GM12878 (cell line): ENCODE measurements at regions not wholly inside any gene's neighbourhood (a gene's known extent, or its start where the extent isn't known, plus 50 kb on each side); places are given as distances from the start of the nearest gene placed in this dataset.

Experiments used
- ATAC-seq: fragments of 200-7000 bp; cut with Tn5 transposase; 3 replicates; pipeline ENCODE4 v1.9.1; 2020; ENCODE audit warnings: mild to moderate bottlenecking, moderate library complexity
- BruUV-seq: library from RNA; stranded (reverse); fragments of 400-500 nt; replicated peaks from 2 replicates; lab custom pipeline; 2021; lab: Mats Ljungman, UMichigan
- CTCF ChIA-PET: fragments of 300-600 bp; sonication (Branson Sonifier 250); formaldehyde crosslinking; extraction: SDS; loops from one replicate; lab custom pipeline; 2021; ENCODE audit warnings: inconsistent platforms; lab: Yijun Ruan, JAX
- POLR2A ChIA-PET: fragments of 350-600 bp; formaldehyde crosslinking; extraction: SDS; loops from one replicate; lab custom pipeline; 2021; ENCODE audit warnings: inconsistent platforms; lab: Charles Lee
- RAD21 ChIA-PET: fragments of 300-600 bp; sonication (Branson Sonifier 250); formaldehyde crosslinking; loops from one replicate; lab custom pipeline; 2023; ENCODE audit warnings: antibody characterized with exemption; ENCODE audit not compliant: unreplicated experiment; lab: Charles Lee
- SMC1A ChIA-PET: fragments of 300-600 bp; sonication (Branson Sonifier 250); formaldehyde crosslinking; loops from one replicate; lab custom pipeline; 2023; ENCODE audit not compliant: unreplicated experiment, uncharacterized antibody; lab: Charles Lee
- DNase-seq: peaks from one replicate; pipeline ENCODE4 v3.0.0-alpha.2; 2011; ENCODE audit warnings: low read depth, low spot score
- FAIRE-seq: peaks from 3 replicates; lab custom pipeline; 2011; peaks lifted over from hg19 to GRCh38; lab: Jason Lieb, UNC
- H2AFZ ChIP-seq: 2 replicates; pipeline ENCODE4 v1.6.0; 2011; ENCODE audit warnings: low read depth, low read length, control low read depth; ENCODE audit not compliant: control insufficient read depth
- H3K27ac ChIP-seq: 2 replicates; pipeline ENCODE4 v1.5.1; 2011; ENCODE audit warnings: control low read depth; ENCODE audit not compliant: control insufficient read depth, insufficient read depth
- H3K27me3 ChIP-seq, 2 experiments: replicated peaks in 1 of 2; 2 replicates each; pipeline versions ENCODE4 v1.6.0 to v1.6.1; 2011; ENCODE audit warnings: low read length in 1 of 2; ENCODE audit not compliant: control insufficient read depth in 2 of 2, insufficient read depth in 2 of 2
- H3K36me3 ChIP-seq, 2 experiments: 2 replicates each; pipeline ENCODE4 v1.5.1; 2011; ENCODE audit warnings: low read length in 1 of 2; ENCODE audit not compliant: control insufficient read depth in 2 of 2, insufficient read depth in 2 of 2
- H3K4me1 ChIP-seq: 2 replicates; pipeline ENCODE4 v1.6.1; 2011; ENCODE audit warnings: mild to moderate bottlenecking, low read length, moderate library complexity, mixed read lengths; ENCODE audit not compliant: control insufficient read depth, insufficient read depth
- H3K4me2 ChIP-seq: 2 replicates; pipeline ENCODE4 v1.6.0; 2011; ENCODE audit warnings: control low read depth; ENCODE audit not compliant: control insufficient read depth, insufficient read depth
- H3K4me3 ChIP-seq: fragments of 200-600 bp; sonication (generic); 2 replicates; pipeline ENCODE4 v1.5.1; 2016
- H3K79me2 ChIP-seq: 2 replicates; pipeline ENCODE4 v1.6.0; 2011; ENCODE audit warnings: low read length; ENCODE audit not compliant: control insufficient read depth, insufficient read depth
- H3K9ac ChIP-seq: 2 replicates; pipeline ENCODE4 v1.8.0; 2011; ENCODE audit warnings: low read length, control low read depth, mixed read lengths; ENCODE audit not compliant: control insufficient read depth, insufficient read depth
- H3K9me3 ChIP-seq: replicated peaks from 3 replicates; pipeline ENCODE4 v1.5.1; 2011; ENCODE audit warnings: mild to moderate bottlenecking, low read length; ENCODE audit not compliant: control insufficient read depth, insufficient read depth
- H4K20me1 ChIP-seq: 2 replicates; pipeline ENCODE4 v1.6.0; 2011; ENCODE audit not compliant: control insufficient read depth, insufficient read depth
- CREM ChIP-seq: IDR thresholded peaks from 2 replicates; pipeline ENCODE4 v1.6.1; 2014; ENCODE audit warnings: antibody characterized with exemption, low read depth
- E2F8 ChIP-seq: fragments of 450-650 bp; IDR thresholded peaks from 2 replicates; pipeline ENCODE4 v1.6.1; 2018; ENCODE audit warnings: mild to moderate bottlenecking, low read depth, moderate library complexity; ENCODE audit not compliant: partially characterized antibody
- IRF4 ChIP-seq: IDR thresholded peaks from 2 replicates; pipeline ENCODE4 v1.6.1; 2011; ENCODE audit warnings: low read depth, low read length
- JUND ChIP-seq: IDR thresholded peaks from 2 replicates; pipeline ENCODE4 v1.6.1; 2012; ENCODE audit warnings: low read depth, mild to moderate bottlenecking, low read length, improper control_type of control experiment, moderate library complexity
- KLF5 ChIP-seq: fragments of 450-650 bp; IDR thresholded peaks from 2 replicates; pipeline ENCODE4 v1.6.1; 2014; ENCODE audit warnings: mild to moderate bottlenecking; ENCODE audit not compliant: partially characterized antibody
- MYC ChIP-seq: IDR thresholded peaks from 2 replicates; pipeline ENCODE4 v1.6.1; 2011; ENCODE audit warnings: mild to moderate bottlenecking, low read length, moderate library complexity, inconsistent platforms; ENCODE audit not compliant: insufficient read depth, insufficient replicate concordance, insufficient read length, severe bottlenecking
- PAX8 ChIP-seq: fragments of 450-650 bp; IDR thresholded peaks from 2 replicates; pipeline ENCODE4 v1.6.1; 2017; ENCODE audit warnings: mild to moderate bottlenecking, moderate library complexity
- SPI1 ChIP-seq: IDR thresholded peaks from 2 replicates; pipeline ENCODE4 v1.6.1; 2011; ENCODE audit warnings: low read depth, mild to moderate bottlenecking, low read length, moderate library complexity, borderline replicate concordance; ENCODE audit not compliant: insufficient read depth
- SRF ChIP-seq, 2 experiments: IDR thresholded peaks; 2 replicates each; pipeline ENCODE4 v1.6.1; 2011; ENCODE audit warnings: low read depth in 2 of 2, low read length in 2 of 2, mild to moderate bottlenecking in 1 of 2, moderate library complexity in 1 of 2
- YBX1 ChIP-seq: fragments of 450-650 bp; IDR thresholded peaks from 2 replicates; pipeline ENCODE4 v1.6.1; 2016; ENCODE audit warnings: antibody characterized with exemption
- ZBED1 ChIP-seq: IDR thresholded peaks from 2 replicates; pipeline ENCODE4 v1.6.1; 2016; ENCODE audit warnings: borderline replicate concordance
- WGBS: methylation state at CpG from one replicate; pipeline ENCODE4 v1.1.6; 2016; ENCODE audit warnings: low lambda C conversion rate; ENCODE audit not compliant: insufficient replicate concordance, insufficient coverage; ENCODE audit errors: missing lambda C conversion rate; 5-methylcytosine and 5-hydroxymethylcytosine counted together
- in situ Hi-C: fragments of 300-500 bp; cut with MboI; formaldehyde crosslinking; loops from 9 replicates; pipeline ENCODE4 v1.14.3; 2018; ENCODE audit warnings: mixed read lengths
- intact Hi-C: fragments of 100-400 bp; cut with micrococcal nuclease; formaldehyde crosslinking; loops from one replicate; pipeline ENCODE4 v1.14.2; 2022; ENCODE audit not compliant: unreplicated experiment
- TF ChIP-seq, protein P1 (sequence below): IDR thresholded peaks from 2 replicates; pipeline ENCODE4 v1.6.1; 2011; ENCODE audit warnings: borderline replicate concordance, low read depth, mild to moderate bottlenecking, moderate library complexity, low read length; ENCODE audit not compliant: insufficient read depth, poor library complexity, severe bottlenecking
- TF ChIP-seq, protein P2 (sequence below): fragments of 450-650 bp; IDR thresholded peaks from 2 replicates; pipeline ENCODE4 v1.6.1; 2016; ENCODE audit warnings: mild to moderate bottlenecking

DNA sequence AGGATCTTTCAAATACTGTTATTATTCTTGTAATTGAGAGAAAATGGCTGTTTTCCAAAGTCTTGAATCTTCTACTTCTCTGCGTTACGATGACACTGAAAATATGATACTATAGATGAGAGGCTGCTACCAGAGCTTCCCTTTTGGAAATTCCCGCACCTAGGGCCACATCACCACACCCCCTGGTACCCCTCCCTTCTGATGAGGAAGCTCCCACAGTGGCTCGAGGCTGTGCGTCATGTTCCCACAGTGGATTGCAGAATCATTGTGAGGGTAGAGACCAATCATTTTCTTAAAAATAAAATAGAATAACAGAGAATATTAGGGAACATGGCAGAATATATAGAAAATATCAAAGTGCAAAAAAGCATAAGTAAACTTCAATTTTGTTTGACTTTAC lies 268.9 kb upstream of the SMIM21 start:
- ChIA-PET RAD21 (no interaction called here), SMC1A (no interaction called here), POLR2A (no interaction called here), CTCF (interaction anchor here (0.7 kb wide), 1 partner anchor 18 kb away, joined by 3 read pairs; no protein-coding TSS in a partner anchor)
- H3K27ac ChIP-seq, result no peak overlapping the region
- H3K4me1 ChIP-seq, result no peaks in the 10 kb centered on the region
- no peak overlapping the region for H3K4me2 ChIP-seq
- H3K79me2 ChIP-seq, result no peaks in the 10 kb centered on the region
- in situ Hi-C loops, result no loop called here
- WGBS, result 60% methylated on average over 5 of the region's 5 CpGs
- H3K9me3 ChIP-seq, result no peaks in the 10 kb centered on the region
- ATAC-seq (no peak), DNase-seq (no peak), FAIRE-seq (no peak)
- no TSS peak for BruUV-seq
- no peaks in the 10 kb centered on the region for H3K36me3 ChIP-seq
- H2AFZ ChIP-seq, result no peak overlapping the region
- H4K20me1 ChIP-seq, result no peaks in the 10 kb centered on the region
- H3K27me3 ChIP-seq, result no peaks in the 10 kb centered on the region
- no peak overlapping the region for H3K9ac ChIP-seq
- no peak overlapping the region for H3K4me3 ChIP-seq
- TF ChIP-seq ZBED1 (no peak), MYC (no peak), IRF4 (no peak)
- TF ChIP-seq, protein P1, sequence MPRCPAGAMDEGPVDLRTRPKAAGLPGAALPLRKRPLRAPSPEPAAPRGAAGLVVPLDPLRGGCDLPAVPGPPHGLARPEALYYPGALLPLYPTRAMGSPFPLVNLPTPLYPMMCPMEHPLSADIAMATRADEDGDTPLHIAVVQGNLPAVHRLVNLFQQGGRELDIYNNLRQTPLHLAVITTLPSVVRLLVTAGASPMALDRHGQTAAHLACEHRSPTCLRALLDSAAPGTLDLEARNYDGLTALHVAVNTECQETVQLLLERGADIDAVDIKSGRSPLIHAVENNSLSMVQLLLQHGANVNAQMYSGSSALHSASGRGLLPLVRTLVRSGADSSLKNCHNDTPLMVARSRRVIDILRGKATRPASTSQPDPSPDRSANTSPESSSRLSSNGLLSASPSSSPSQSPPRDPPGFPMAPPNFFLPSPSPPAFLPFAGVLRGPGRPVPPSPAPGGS, result no peak
- intact Hi-C loops, result no loop called here

GRCh38 chr18:75694292-75694691 lies 266.8 kb upstream of the SMIM21 start:
- Histone ChIP-seq H4K20me1 (no peaks in the 10 kb centered on the region), H3K4me1 (no peaks in the 10 kb centered on the region), H3K36me3 (no peaks in the 10 kb centered on the region), H2AFZ (no peak overlapping the region), H3K27ac (no peak overlapping the region), H3K4me2 (no peak overlapping the region), H3K9ac (no peak overlapping the region), H3K4me3 (no peak overlapping the region), H3K79me2 (no peaks in the 10 kb centered on the region), H3K27me3 (no peaks in the 10 kb centered on the region), H3K9me3 (no peaks in the 10 kb centered on the region)
- ChIA-PET SMC1A (no interaction called here), POLR2A (no interaction called here), CTCF (no interaction called here), RAD21 (no interaction called here)
- FAIRE-seq (no peak), DNase-seq (no peak), ATAC-seq (no peak)
- 16% methylated on average over 3 of the region's 5 CpGs for WGBS
- intact Hi-C loops (no loop called here), in situ Hi-C loops (no loop called here)
- no TSS peak for BruUV-seq
- TF ChIP-seq SRF (IDR thresholded peaks at IDR 0.05; ENCODE audit: low read depth in 2 of 2, low read length in 2 of 2) (no peak), KLF5 (no peak), SPI1 (no peak), CREM (no peak), YBX1 (no peak), E2F8 (no peak), JUND (no peak), PAX8 (no peak)
- TF ChIP-seq, protein P2, sequence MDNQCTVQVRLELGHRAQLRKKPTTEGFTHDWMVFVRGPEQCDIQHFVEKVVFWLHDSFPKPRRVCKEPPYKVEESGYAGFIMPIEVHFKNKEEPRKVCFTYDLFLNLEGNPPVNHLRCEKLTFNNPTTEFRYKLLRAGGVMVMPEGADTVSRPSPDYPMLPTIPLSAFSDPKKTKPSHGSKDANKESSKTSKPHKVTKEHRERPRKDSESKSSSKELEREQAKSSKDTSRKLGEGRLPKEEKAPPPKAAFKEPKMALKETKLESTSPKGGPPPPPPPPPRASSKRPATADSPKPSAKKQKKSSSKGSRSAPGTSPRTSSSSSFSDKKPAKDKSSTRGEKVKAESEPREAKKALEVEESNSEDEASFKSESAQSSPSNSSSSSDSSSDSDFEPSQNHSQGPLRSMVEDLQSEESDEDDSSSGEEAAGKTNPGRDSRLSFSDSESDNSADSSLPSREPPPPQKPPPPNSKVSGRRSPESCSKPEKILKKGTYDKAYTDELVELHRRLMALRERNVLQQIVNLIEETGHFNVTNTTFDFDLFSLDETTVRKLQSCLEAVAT, result no peak
